ENCODE measurements at regions not wholly inside any gene's neighbourhood (a gene's known extent, or its start where the extent isn't known, plus 50 kb on each side); places are given as distances from the start of the nearest gene placed in this dataset.
"Not testable (repeated sequence)": the region's sequence is repeated elsewhere in the genome, so short reads cannot be mapped to it uniquely, and the experiment has no call there.

- TF ChIP-seq CTCF (conservative IDR thresholded peaks at IDR 0.05; ENCODE audit: low read depth), result no peak
- DNase-seq (ENCODE audit: low spot score), result no peak
- no peak overlapping the region for H3K27ac ChIP-seq
- POLR2A ChIA-PET (ENCODE audit: low non-redundant PET), result no interaction called here
- CTCF ChIA-PET, result interaction anchor here (0.5 kb wide), 1 partner anchor 8 kb away, joined by 4 read pairs; no protein-coding TSS in a partner anchor
These were observed 343.1 kb downstream of the PCNX1 start for GRCh38 chr14:71250347-71250746.

- H3K27ac ChIP-seq, result no peak overlapping the region
- ChIA-PET POLR2A (ENCODE audit: low non-redundant PET) (no interaction called here), CTCF (no interaction called here)
- DNase-seq (ENCODE audit: low spot score), result no peak
- no peak for TF ChIP-seq CTCF (conservative IDR thresholded peaks at IDR 0.05; ENCODE audit: low read depth)
These were observed 343.5 kb downstream of the PCNX1 start for GRCh38 chr14:71250791-71251190.

GRCh38 chr14:71254091-71254719 is 346.9 kb downstream of the PCNX1 start:
- CTCF ChIA-PET; POLR2A ChIA-PET (ENCODE audit: low non-redundant PET); DNase-seq (ENCODE audit: low spot score); H3K27ac ChIP-seq: not testable (repeated sequence)

- H3K27ac ChIP-seq, result no peak overlapping the region
- no peak for DNase-seq (ENCODE audit: low spot score)
- POLR2A ChIA-PET (ENCODE audit: low non-redundant PET), result no interaction called here
- no peak for TF ChIP-seq CTCF (conservative IDR thresholded peaks at IDR 0.05; ENCODE audit: low read depth)
- CTCF ChIA-PET, result no interaction called here
These were observed 353.9 kb downstream of the PCNX1 start for GRCh38 chr14:71261206-71261605.

- no peak overlapping the region for H3K27ac ChIP-seq
- POLR2A ChIA-PET (ENCODE audit: low non-redundant PET), result no interaction called here
- CTCF ChIA-PET, result no interaction called here
- no peak for DNase-seq (ENCODE audit: low spot score)
- no peak for TF ChIP-seq CTCF (conservative IDR thresholded peaks at IDR 0.05; ENCODE audit: low read depth)
These were observed 355.2 kb downstream of the PCNX1 start for GRCh38 chr14:71262441-71262840.

GRCh38 chr14:71264260-71264659 is 357.0 kb downstream of the PCNX1 start:
- POLR2A ChIA-PET (ENCODE audit: low non-redundant PET), result no interaction called here
- no peak overlapping the region for H3K27ac ChIP-seq
- CTCF ChIA-PET, result interaction anchor here (0.5 to 0.6 kb wide), 3 partner anchors 9 to 684 kb away, joined by 3 to 6 read pairs (median 4); no protein-coding TSS in a partner anchor
- no peak for TF ChIP-seq CTCF (conservative IDR thresholded peaks at IDR 0.05; ENCODE audit: low read depth)
- DNase-seq (ENCODE audit: low spot score), result no peak

- CTCF ChIA-PET, result no interaction called here
- DNase-seq (ENCODE audit: low spot score), result peak; percentile 5
- no peak overlapping the region for H3K27ac ChIP-seq
- no peak for TF ChIP-seq CTCF (conservative IDR thresholded peaks at IDR 0.05; ENCODE audit: low read depth)
- POLR2A ChIA-PET (ENCODE audit: low non-redundant PET), result no interaction called here
These were observed 359.8 kb downstream of the PCNX1 start for GRCh38 chr14:71267007-71267513.
